ENCODE measurements at regions not wholly inside any gene's neighbourhood (a gene's known extent, or its start where the extent isn't known, plus 50 kb on each side); places are given as distances from the start of the nearest gene placed in this dataset.
"Not testable (repeated sequence)": the region's sequence is repeated elsewhere in the genome, so short reads cannot be mapped to it uniquely, and the experiment has no call there.

GRCh38 chr4:15303052-15303641 lies 124.7 kb upstream of the C1QTNF7 start:
- in situ Hi-C loops (cut with HindIII; ENCODE audit: low pct_unique_long_range_greater_than_20kb, low sequenced_read_pairs): no loop called here
- DNase-seq (ENCODE audit: low read depth): no peak

- in situ Hi-C loops (cut with HindIII; ENCODE audit: low pct_unique_long_range_greater_than_20kb, low sequenced_read_pairs): no loop called here
- no peak for DNase-seq (ENCODE audit: low read depth)
Observed at GRCh38 chr4:15314974-15315373, 112.9 kb upstream of the C1QTNF7 start.

- in situ Hi-C loops (cut with HindIII; ENCODE audit: low pct_unique_long_range_greater_than_20kb, low sequenced_read_pairs): no loop called here
- no peak for DNase-seq (ENCODE audit: low read depth)
Observed at GRCh38 chr4:15317246-15317645, 110.6 kb upstream of the C1QTNF7 start.

DNA sequence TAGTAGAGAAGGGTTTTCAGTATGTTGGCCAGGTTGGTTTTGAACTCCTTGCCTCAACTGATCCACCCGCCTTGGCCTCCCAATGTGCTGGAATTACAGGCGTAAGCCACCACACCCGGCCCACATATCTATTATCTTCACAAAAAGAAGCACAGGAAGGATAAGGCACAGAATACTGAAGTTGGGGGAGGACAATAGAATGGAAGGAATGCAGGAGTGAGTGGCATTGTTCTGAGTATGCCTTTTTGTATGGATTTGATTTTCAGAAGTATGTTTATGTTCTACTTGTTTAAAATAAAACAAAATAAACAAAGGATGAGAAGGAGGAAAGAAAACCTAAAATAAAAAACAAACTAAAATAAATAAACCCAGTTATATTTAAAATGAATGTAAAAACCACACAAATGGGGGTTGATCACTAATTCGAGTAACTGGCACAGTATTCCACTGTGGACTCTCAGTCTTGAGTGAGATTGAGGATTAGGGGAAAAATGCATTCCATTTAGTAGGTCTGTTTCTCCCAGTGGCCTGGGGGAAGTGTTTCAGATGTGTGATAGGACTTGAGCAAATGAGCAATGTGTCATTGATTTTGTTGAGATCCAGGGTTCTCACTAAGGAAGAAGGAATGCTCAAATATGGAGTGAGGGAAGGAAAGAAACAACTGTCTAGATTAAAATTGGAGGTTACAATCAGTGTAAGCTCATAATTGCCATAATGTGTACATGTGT lies 109.0 kb upstream of the C1QTNF7 start:
- DNase-seq (ENCODE audit: low read depth): no peak
- in situ Hi-C loops (cut with HindIII; ENCODE audit: low pct_unique_long_range_greater_than_20kb, low sequenced_read_pairs): no loop called here

DNA sequence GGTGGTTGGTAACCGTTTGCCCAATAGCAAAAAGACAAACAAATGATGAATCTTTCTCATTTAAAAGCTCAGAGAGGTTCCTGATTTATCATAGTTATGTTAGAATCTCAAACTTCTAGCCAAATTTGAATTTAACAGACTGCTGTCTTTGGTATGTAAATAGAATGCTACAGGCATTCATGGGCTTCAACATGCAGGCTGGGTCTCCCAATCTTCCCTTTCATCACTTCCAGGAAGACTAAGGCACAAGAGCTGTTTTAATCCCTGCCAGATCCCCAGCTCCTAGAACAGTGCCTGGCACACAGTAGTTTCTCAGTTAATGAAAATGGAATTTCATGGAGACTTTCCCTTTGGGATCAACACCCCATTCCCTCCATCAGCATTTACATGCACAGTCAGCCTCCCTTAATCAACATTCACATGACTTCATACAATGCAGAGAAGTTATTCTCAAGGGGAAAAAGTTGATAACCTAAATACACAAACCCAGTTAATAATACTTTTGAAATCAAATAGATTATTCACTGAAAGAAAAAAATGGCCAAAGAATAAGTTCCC lies 107.6 kb upstream of the C1QTNF7 start:
- DNase-seq (ENCODE audit: low read depth): no peak
- in situ Hi-C loops (cut with HindIII; ENCODE audit: low pct_unique_long_range_greater_than_20kb, low sequenced_read_pairs): no loop called here

DNA sequence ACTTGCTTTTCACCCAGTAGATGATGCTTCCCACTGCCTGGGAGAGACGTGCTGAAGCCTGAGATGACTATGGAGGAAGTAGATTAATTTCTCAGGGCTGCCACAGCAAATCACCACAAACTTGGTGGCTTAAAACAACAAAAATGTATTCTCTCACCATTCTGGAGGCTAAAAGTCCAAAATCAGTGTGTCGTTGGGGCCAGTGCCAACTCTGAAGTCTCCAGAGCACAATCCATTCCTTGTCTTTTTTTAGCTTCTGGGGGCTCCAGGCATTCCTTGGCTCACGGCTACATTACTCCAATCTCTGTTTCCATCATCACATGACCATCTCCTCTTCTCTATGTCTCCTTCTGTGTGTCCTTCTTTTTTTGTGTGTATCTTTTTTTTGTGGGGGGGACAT lies 105.8 kb upstream of the C1QTNF7 start:
- no peak for DNase-seq (ENCODE audit: low read depth)
- in situ Hi-C loops (cut with HindIII; ENCODE audit: low pct_unique_long_range_greater_than_20kb, low sequenced_read_pairs): no loop called here

DNA sequence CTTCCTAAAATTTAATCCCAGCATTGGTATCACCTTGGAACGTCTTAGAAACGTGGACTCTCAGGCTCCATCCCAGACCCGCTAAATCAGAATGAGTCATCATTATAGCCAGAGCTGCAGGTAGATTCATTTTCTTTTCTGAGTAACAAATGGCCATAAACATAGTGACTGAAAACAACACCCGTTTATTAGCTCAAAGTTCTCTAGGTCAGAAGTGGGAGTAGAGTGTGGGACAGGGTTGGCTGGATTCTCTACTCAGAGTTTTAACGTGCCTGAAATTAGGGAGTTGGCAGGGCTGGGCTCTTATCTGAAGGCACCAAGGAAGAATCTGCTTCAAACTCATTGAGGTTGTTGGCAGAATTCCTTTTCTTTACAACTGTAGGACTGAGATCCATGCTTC lies 101.8 kb upstream of the C1QTNF7 start:
- in situ Hi-C loops (cut with HindIII; ENCODE audit: low pct_unique_long_range_greater_than_20kb, low sequenced_read_pairs): no loop called here

DNA sequence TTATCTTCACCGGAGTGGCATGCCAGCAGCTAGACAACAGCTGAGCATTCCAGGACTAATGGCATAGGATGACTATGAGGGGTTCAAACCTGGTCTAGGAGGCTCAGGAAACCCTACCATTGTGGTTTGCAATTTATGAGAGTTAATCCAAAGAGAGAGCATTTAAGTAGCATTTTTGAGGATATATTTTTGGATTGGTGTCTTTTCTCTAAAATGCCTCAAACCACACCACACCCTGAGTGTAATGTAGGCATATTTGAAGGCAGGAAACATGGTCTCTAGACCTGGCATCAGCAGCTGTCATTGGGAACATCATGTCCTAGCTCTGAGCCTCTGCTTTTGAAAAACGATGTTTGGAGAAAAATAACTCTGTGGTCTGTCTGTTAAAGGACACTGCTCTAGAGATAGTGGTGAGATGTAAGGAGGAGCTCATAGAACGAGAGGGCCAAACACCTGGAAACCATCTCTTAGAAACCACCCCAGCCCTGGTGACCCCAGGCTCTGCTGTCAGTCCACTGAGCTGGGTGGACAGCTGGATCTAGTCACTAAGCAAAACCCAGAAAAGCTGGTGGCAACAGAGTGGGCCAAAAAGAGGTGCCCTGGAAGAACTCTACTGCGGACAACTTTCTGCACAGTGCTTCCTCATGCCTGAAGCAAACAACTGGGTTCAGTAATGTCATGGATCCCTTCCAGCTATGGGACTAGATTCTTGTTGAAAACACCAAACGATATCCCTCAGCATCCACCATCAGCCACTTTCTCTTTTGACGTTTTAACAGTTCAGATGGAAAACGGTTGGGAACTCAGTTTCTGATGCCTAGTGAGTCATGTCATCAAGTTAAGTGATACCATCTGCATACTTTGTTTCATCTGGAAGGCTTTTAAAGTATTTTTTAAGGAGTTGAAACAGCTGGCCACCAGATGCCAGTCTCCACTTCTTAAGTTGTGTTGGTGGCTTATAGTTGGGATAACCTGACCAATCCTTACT lies 100.2 kb upstream of the C1QTNF7 start:
- in situ Hi-C loops (cut with HindIII; ENCODE audit: low pct_unique_long_range_greater_than_20kb, low sequenced_read_pairs): no loop called here

More for the DNA sequence above, 101.8 kb upstream of the C1QTNF7 start:
- DNase-seq (ENCODE audit: low read depth): no peak

DNA sequence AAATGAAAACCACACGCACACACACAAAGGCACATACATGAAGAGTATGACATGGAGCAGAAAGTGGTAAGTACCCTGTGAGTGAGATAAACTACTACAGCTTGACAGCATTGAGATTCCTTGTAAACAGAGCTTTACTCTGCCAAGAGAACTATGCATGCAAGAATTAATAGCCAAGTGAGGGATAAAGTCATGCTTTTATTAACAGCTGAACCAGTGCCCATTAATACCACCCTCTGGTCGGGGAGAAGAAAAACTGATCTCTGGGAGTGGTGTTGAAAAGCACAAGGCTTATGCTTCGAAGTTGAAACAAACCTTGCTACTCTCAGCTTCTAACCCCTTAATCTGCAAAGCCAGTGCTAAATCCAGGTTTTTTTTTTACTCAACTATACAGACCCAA lies 95.9 kb upstream of the C1QTNF7 start:
- no peak for DNase-seq (ENCODE audit: low read depth)
- in situ Hi-C loops (cut with HindIII; ENCODE audit: low pct_unique_long_range_greater_than_20kb, low sequenced_read_pairs): no loop called here

More for the DNA sequence above, 100.2 kb upstream of the C1QTNF7 start:
- no peak for DNase-seq (ENCODE audit: low read depth)

DNA sequence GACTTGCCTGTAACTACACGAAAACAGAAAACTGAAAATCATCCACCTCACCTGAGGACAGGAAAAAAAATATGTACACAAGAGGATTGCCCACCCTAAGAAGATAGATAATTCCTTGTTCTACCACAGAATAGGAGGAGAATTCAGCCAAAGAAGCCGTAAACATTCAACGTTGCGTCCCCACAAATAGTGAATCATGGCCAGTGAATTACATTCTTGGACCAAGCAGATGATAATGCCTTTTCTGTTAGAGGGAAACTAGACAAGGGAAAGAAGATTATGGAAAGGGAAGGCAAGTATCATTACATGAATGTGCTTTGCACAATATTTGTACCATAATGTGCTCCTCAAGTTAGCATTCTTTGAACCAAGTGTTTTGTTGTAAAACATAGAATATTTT lies 95.5 kb upstream of the C1QTNF7 start:
- DNase-seq (ENCODE audit: low read depth): no peak
- in situ Hi-C loops (cut with HindIII; ENCODE audit: low pct_unique_long_range_greater_than_20kb, low sequenced_read_pairs): no loop called here

DNA sequence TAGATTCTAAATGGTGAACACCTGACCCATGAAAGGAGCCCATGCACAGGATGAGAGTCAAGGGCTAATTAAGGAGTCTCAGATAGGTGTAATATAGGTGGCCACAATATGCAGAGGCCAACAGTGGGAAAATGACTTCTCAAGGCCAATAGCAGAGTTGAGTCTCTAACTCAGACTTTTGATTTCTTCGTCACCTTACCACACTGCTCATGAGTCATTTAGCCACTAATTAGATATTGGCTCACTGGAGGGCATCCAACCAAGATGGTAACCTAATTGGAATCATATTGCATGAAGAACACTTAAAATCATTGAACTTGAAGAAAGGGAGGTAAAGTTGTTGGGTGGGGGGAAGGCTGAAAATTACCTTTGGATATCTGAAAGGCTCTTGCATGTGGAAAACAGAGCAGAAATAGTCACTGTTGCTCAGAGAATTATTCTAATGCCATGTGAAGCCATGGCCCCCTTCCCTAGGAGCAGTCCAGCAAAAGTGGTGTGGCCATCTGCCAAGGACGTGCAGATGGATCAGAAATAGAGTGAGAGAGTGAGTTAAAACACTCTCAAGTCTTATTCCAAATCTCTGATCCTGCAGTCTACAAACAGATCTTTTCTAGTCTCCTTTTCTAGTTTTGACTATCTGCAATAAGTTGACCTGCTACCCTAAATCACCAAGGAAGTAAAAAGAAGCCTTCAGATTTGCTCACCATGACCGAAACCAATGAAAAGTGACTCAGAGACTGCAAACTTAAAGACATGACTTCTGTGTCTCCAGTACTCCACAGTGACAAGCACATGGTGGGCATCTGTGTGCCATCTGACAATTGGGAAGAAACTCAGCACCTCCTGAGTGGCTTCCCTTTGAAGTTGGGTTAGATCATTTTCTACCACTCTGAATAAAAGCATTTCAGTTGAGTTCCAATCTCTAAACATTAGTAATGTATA lies 93.9 kb upstream of the C1QTNF7 start:
- DNase-seq (ENCODE audit: low read depth): no peak

DNA sequence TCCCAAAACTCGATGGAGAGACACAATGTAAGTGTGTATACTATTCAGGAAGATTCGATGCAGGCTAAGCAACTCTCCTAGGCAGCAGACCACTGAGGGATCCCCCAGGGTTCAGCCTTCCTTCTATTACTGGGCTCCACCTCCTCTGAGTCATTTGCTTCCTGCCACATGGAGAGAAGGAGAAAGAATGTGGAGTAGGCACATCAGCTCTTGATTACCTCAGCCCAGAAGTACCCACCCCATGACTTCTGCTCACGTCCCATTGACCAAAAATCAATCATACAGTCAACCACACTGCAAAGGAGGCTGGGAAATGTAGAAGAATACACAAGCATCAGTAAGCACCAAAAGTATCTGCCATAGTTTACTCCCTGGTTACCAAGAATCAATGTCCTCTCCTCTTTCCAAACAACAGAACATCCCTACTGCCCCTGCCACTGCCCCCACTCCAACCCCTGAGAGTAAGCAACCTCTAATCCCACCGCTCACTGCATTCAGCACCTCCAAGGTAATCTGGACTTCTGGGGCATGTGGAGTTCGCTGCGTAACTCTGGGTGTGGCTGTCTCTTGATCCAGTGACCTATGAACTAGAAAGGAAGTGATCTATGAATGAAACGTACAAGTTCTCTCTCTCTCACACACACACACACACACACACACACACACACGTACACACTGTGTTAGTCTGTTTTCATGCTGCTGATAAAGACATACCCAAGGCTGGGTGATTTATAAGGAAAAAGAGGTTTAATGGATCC lies 91.2 kb upstream of the C1QTNF7 start:
- peak; percentile 50 for DNase-seq (ENCODE audit: low read depth)
- in situ Hi-C loops (cut with HindIII; ENCODE audit: low pct_unique_long_range_greater_than_20kb, low sequenced_read_pairs): no loop called here

More for the DNA sequence above, 93.9 kb upstream of the C1QTNF7 start:
- in situ Hi-C loops (cut with HindIII; ENCODE audit: low pct_unique_long_range_greater_than_20kb, low sequenced_read_pairs): no loop called here

DNA sequence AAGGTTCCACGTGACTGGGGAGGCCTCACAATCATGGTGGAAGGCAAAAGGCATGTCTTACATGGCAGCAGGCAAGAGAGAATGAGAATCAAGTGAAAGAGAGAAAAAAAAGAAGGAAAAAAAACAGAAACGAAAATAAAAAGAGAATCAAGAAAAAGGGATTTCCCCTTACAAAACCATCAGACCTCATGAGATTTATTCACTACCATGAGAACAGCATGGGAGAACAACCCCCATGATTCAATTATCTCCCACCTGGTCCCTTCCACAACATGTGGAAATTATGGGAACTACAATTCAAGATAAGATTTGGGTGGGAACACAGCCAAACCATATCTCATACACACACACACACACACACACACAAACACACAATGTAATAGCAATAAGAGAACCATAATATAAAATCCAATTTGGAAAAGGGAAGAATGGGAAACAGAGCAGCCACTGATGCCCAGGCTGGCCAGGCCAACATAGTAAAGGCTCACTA lies 90.6 kb upstream of the C1QTNF7 start:
- DNase-seq (ENCODE audit: low read depth); in situ Hi-C loops (cut with HindIII; ENCODE audit: low pct_unique_long_range_greater_than_20kb, low sequenced_read_pairs): not testable (repeated sequence)

DNA sequence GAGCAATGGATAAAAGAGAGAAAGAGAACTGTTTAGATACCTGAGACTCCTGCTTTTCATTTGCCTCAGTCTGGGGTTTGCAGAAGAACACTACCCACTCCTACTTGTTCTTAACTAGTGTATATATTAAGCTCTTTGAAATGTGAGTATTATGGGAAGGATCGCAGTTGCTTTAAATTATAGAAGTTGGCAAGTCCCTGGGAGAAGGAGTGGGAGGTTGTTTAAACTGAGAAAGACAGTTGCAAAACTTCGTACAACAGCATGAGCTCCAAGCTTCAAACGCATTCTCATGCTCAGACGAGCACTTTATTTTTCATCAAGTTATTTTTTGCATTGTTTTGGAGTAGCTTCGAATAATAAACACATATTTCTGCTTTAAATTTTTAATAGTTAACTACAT lies 88.1 kb upstream of the C1QTNF7 start:
- no peak for DNase-seq (ENCODE audit: low read depth)
- in situ Hi-C loops (cut with HindIII; ENCODE audit: low pct_unique_long_range_greater_than_20kb, low sequenced_read_pairs): no loop called here

DNA sequence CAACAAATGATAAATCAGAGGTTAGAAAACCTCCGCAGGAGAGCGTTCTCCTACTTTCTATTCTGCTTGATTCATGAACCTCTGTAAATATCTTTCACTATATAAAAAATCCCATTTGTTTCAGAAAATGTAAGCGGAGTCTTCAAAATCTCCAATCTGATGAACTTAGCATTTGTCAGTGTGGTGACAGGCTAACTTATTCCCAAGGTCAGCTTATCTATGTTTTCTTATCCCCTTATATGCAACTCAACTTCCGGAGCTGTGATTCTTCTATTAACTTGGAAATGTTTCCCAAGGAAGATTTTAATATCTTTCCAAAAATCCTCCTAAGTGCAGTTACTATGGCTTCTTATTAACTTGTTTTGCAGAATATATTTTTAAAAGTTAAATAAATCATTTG lies 87.5 kb upstream of the C1QTNF7 start:
- in situ Hi-C loops (cut with HindIII; ENCODE audit: low pct_unique_long_range_greater_than_20kb, low sequenced_read_pairs): no loop called here

DNA sequence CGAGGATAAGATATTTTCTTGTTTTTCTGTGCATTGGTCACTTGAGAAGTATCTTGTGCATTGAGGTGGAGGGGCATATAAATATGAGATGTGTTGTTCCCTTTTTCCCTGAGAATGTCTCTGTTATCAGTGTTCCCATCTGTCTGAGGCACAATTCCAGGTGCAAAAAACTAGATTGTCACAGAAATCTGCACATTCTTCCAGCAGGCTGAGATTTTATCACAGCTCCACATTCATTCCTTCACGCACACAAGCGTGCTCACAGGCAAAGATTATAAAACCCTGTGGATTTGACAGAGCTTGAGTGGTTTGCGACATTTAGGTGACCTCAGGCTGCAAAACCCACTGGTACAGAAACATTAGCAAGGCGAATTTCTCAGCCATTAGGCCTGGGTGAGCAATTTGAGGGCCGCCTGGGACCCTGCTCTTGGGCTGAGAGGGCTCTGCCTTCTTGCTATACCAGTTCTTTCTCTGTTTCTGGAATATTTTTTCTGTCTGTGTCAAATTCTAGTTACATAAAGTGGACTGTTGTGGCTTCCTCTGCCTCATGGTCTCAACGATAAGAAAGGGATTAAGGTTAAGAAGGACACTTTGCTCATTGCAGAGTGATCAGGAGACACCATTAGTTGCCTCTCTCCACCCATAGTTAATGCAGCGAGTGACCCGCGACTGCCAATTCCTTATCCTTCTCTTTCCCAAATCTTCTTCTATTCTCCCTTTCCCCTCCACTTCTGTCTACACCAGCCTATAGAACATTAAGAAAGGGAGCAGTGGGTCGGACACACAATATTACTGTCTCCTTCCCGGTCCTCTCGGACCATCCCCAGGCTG lies 86.7 kb upstream of the C1QTNF7 start:
- in situ Hi-C loops (cut with HindIII; ENCODE audit: low pct_unique_long_range_greater_than_20kb, low sequenced_read_pairs): no loop called here
- DNase-seq (ENCODE audit: low read depth): no peak

More for the DNA sequence above, 87.5 kb upstream of the C1QTNF7 start:
- DNase-seq (ENCODE audit: low read depth): no peak
